CD4-positive, alpha-beta T cell treated with Interleukin-17A for 1 hour (primary cell): ENCODE measurements at regions not wholly inside any gene's neighbourhood (a gene's known extent, or its start where the extent isn't known, plus 50 kb on each side); places are given as distances from the start of the nearest gene placed in this dataset.
"Not testable (repeated sequence)": the region's sequence is repeated elsewhere in the genome, so short reads cannot be mapped to it uniquely, and the experiment has no call there.

Source experiments
- DNase-seq: peaks from one replicate; pipeline ENCODE4 v3.0.0-alpha.2; 2020

DNA sequence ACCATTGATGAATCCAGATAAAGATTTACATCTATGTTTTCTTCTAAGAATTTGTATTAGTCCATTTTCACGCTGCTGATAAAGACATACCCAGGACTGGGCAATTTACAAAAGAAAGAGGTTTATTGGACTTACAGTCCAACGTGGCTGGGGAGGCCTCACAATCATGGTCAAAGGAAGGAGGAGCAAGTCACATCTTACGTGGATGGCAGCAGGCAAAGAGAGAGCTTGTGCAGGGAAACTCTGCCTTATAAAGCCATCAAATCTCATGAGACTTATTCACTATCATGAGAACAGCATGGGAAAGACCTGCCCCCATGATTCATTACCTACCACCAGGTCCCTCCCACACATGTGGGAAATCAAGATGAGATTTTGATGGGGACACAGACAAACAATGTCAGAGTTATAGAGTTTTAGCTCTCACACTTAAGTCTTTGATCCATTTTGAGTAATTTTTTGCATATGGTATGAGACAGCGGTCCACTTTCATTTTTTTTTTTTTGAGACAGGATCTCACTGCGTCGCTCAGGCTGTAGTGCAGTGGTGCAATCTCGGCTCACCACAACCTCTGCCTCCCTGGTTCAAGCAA lies 53.5 kb upstream of the JADE2 start:
- DNase-seq: not testable (repeated sequence)

DNA sequence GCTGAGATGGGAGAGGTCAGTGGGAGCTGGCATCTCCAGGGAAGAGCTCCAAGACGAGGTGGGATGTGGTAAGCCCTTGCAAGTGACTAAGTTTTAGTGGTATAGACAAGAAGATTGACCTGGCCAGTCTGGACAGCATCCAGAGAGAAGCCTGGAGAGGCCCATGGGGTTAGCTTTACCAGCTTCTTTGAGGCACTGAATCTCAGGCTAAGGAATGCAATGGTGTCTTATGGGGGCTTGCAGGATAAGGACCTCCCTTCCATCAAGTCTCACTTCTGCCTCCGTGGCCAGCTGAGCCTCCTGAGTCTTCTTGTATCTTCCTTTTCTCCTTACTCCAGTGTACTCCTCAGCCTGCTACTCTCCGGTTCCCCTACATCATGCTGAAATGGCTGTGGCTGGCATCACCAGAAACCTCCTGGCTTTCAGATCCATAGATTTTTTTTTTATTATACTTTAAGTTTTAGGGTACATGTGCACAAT lies 56.5 kb upstream of the JADE2 start:
- no peak for DNase-seq

DNA sequence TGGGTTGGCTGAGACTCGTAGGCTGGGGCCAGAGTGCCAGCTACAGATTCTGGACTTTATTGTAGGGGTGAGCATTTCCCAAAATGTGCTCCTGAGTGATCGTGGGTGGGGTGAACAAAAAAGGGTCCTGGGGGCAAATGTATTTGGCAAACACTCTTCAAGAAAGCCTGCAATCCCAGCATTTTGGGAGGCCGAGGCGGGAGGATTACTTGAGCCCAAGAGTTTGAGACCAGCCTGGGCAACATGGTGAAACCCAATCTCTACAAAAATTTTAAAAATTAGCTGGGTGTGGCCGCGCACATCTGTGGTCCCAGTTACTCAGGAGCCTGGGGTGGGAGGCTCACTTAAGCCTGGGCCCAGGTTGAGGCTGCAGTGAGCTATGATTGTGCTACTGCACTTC lies 55.5 kb upstream of the CDKN2AIPNL start:
- DNase-seq: no peak

DNA sequence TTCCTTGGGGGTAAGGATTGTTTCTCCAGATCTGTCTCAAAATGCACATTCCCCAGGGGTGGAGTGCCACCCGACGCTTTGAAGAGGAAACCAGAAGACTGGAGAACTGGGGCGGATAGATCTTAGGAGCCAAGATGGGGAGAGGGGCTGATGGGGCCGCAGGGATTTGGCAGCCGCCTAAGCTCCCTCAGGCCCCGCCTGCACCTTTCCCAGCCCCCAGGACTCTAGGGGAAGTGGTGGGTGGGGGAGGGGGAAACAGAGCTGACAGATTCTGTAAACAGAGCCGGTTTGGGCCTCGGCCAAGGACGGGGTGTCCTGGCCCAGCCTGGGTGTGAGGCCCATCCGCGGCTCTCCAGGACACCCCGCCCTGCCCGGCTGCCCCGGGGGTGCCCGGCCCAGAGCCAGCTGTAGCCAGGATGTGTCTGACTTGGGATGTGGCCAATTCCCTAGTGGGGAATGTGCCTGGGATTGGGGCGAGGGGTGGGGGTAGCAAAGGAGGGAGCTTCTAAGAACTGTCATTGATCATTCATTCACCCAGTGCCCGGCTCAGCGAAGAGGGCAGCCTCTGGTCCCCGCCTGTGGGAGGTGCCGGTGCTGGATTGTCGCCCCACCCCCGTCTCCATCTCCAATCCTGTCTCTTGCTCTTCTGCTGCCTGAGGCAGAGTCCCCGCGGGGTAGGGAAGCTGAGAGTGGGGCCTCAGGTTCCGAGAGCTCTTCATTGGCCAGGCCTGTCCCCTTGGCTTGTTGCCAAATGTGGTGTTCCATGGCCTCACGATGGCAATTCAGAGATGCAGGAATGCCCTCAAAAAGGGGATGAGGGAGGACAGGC lies 54.8 kb upstream of the CDKN2AIPNL start:
- DNase-seq: peak; percentile 40

DNA sequence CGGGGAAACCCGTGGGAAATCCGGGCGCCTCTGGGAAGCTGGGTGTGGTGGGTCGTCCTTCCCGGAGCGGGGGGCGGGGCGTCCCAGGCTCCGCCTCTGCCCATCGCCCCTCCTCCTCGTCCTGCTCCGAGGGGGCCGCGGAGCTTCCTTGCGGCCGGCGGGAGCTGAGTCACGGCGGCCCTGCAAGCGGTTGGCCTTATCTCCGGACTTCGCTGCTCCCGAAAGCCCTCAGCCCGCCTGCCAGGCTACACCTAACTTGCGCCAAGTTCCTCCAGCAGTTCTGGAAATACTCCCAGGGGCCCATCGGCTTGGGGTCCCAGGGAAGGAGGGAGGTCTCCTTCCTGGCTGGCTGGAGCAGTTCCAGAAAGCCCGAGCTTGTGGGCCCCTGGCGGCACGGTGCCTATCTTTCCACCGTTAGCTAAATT lies 54.1 kb upstream of the CDKN2AIPNL start:
- DNase-seq: peak; percentile 60

DNA sequence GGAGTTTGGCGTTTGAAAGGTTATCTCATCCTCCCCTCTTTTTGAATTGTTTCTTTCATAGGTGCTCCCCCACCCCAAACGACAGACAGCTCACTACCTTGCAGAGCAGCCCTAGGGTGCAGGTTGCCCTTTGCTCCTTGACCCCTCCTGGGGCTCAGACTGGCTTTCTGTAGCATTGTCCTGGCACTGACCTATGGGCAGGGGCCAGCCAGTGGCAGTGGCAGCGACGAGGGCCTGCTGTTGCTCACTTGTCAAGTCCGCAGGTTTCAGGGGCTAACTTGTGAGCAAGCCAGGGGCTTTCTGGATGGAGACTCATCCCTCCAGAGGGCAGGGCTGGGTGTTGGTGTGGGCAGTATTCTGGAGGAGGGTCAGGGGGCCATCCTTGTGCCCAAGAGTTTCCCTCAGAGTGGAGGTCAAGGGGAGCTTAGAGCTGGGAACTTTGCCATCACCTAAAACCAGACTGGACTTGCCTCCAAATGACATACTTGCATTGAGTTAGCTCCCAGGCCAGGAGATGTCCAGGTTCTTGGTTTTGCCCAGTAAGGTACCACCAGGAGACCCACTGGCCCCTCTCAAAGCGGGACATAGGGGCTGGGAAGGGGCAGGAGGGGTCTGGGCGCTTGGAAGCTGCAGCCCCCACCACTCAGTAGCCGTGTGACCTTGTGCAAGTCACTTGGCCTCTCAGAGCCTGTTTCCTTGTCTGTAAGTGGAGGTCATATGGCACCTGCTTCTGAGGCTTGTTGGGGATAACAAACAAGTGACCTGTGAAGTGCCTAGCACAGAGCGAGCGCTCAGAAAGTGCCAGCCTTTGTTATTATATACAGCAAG lies 53.5 kb upstream of the CDKN2AIPNL start:
- DNase-seq: no peak

DNA sequence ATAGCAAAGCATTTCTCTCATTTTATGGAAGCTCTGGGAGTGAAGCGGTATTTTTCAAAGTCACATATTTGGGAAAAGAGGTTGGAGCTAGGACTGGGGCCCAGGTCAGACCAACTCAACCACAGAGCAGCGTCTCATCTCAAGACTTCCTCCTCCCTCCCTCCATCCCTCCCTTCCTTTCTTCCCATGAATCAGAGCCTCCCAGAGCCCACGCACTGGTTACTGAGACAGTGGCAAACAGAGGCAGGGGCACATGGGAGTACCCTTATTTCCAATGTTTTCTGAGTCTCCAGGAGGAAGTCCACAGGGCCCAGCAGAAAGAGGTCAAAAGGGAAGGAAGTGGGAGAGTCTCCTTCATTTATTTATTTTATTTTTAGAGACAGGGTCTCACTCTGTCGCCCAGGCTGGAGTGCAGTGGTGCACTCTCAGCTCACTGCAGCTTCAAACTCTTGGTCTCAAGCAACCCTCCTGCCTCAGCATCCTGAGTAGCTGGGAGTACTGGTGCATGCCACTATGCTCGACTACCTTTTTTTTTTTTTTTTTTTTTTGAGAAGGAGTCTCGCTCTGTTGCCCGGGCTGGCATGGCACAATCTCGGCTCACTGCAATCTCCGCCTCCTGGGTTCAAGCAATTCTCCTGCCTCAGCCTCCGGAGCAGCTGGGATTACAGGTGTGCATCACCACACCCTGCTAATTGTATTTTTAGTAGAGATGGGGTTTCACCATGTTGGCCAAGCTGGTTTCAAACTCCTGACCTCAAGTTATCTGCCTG lies 52.5 kb upstream of the CDKN2AIPNL start:
- DNase-seq: no peak

DNA sequence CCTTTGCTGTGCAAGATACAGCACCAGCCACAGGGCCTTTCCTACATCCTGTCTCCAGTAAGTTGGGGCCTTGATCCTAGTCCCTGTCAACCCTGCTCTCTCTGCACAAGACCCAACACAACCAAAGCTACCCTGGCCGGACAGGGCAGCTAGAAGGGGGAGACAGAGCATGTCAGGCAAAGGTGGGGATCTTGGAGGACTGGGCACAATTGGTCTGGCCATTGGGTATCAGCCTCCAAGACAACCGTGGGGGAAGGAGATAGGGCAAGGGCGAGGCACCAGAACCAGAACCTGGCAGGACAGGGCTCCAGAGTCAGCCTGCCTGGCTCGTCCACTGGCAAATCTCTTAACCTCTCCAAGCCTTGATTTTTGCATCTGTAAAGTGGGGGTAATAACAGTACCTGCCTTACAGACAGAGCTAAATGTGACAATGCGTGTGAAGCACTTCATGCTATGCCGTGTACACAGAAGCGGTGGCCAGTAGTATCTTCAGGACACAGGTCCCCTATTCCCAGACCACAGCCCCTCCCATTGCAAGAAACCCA lies 51.6 kb upstream of the CDKN2AIPNL start:
- DNase-seq: no peak

DNA sequence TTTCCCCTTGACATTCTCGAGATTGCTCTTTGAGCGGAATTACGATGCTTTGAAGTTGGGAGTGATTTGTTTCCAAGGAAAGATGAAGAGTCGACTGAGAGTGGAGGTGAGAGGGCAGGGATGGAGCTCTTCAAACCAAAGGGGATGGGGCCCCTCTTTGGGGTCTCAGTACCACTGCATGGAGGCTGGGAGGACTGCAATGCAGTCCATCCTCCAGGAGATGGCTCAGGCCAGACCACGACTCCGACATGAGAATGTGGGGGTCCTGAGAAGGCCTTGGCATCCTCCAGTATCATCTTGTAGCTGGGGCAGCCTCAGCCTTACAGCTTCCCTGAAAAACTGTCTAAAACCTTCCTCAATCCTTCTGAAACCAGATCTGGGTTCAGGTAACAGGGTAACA lies 51.1 kb upstream of the CDKN2AIPNL start:
- DNase-seq: no peak

DNA sequence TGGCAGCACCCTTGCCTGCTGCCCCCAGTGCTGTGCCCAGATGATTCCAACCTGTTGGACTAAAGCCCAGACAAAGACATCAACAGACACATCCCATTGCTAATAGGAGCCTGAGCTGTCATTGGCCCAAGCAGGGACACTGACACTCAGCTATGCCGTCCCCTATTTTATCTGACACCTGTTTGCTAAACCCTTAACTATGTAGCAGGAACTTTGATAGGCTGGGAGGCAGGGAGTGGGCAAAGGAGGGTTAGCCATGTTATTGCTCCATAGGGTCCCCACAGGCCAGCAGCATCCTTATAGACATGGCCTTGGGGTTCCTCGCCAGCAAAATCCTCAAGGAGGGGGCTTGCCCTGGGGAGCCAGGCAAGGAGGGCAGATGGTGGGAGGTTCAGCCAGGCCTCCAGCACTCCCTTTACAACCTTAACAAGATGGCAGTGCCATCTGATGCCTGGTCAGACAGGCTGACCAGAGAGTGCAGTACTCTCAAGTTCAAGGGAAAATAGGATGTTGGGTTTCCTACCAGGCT lies 50.4 kb upstream of the CDKN2AIPNL start:
- no peak for DNase-seq
